B cell (primary cell): ENCODE measurements at regions not wholly inside any gene's neighbourhood (a gene's known extent, or its start where the extent isn't known, plus 50 kb on each side); places are given as distances from the start of the nearest gene placed in this dataset.

Experiments
- EZH2 ChIP-seq: IDR thresholded peaks from 2 replicates; pipeline ENCODE4 v1.6.1; 2012; ENCODE audit warnings: borderline replicate concordance, low read depth, mild to moderate bottlenecking, moderate library complexity, low read length; ENCODE audit not compliant: insufficient read depth, poor library complexity, severe bottlenecking
- TF ChIP-seq, protein P1 (sequence below): fragments of 200-600 bp; IDR thresholded peaks from one replicate; pipeline ENCODE4 v1.8.0; 2022; ENCODE audit warnings: antibody characterized with exemption, mild to moderate bottlenecking

DNA sequence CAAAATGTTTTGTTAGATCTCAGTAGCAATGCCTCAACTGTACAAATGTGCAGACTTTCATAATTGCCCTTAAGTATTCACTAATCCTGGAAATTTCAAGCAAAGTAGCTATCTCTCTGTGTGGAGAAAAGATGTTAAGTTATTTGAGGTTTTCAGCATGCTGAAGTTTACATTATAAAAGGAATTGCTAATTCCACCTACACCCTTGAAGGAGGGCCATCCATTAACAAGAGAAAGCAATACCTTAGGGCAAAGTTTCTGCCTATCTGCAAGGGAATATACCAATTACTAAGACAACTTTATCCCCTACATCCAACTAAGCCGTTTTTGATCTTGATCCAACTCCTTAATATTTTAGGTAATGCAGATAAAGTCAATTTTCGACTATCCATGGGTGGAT, 380.7 kb upstream of the BTBD3 start:
- TF ChIP-seq, protein P1, sequence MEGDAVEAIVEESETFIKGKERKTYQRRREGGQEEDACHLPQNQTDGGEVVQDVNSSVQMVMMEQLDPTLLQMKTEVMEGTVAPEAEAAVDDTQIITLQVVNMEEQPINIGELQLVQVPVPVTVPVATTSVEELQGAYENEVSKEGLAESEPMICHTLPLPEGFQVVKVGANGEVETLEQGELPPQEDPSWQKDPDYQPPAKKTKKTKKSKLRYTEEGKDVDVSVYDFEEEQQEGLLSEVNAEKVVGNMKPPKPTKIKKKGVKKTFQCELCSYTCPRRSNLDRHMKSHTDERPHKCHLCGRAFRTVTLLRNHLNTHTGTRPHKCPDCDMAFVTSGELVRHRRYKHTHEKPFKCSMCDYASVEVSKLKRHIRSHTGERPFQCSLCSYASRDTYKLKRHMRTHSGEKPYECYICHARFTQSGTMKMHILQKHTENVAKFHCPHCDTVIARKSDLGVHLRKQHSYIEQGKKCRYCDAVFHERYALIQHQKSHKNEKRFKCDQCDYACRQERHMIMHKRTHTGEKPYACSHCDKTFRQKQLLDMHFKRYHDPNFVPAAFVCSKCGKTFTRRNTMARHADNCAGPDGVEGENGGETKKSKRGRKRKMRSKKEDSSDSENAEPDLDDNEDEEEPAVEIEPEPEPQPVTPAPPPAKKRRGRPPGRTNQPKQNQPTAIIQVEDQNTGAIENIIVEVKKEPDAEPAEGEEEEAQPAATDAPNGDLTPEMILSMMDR: no peak
- TF ChIP-seq EZH2: no peak
